Stimulated activated CD4-positive, alpha-beta T cell treated with anti-CD3 and anti-CD28 coated beads, Interleukin-1b, Interleukin-23, amount 100 ng/mL, for 48 hours (primary cell): ENCODE measurements at regions not wholly inside any gene's neighbourhood (a gene's known extent, or its start where the extent isn't known, plus 50 kb on each side); places are given as distances from the start of the nearest gene placed in this dataset.
"Not testable (repeated sequence)": the region's sequence is repeated elsewhere in the genome, so short reads cannot be mapped to it uniquely, and the experiment has no call there.

Experiments
- DNase-seq: peaks from one replicate; pipeline ENCODE4 v3.0.0-alpha.2; 2020

- DNase-seq, result no peak
Observed at GRCh38 chr7:4438723-4439245, 243.3 kb upstream of the FOXK1 start.

- no peak for DNase-seq
Observed at GRCh38 chr7:4439444-4439843, 242.7 kb upstream of the FOXK1 start.

DNA sequence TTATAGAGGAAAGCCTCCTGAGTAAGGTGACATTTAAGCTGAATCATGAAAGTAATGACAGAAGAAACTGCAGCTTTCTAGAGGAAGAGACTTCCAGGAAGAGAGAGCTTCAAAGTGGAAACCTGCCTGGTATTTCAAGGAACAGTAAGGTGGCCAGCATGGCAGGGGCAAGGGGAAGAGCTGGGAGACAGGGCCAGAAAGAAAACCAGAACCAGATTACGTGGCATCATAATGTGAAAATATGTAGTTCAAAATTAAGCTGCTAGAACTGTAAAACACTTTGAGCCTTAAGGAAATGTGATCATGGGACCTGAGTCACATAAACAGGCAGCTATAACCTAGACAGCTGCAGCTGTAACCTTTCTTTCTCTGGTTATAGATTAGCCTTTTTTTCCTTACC lies 238.0 kb upstream of the FOXK1 start:
- DNase-seq, result no peak

- no peak for DNase-seq
Observed at GRCh38 chr7:4445777-4446176, 236.3 kb upstream of the FOXK1 start.

DNA sequence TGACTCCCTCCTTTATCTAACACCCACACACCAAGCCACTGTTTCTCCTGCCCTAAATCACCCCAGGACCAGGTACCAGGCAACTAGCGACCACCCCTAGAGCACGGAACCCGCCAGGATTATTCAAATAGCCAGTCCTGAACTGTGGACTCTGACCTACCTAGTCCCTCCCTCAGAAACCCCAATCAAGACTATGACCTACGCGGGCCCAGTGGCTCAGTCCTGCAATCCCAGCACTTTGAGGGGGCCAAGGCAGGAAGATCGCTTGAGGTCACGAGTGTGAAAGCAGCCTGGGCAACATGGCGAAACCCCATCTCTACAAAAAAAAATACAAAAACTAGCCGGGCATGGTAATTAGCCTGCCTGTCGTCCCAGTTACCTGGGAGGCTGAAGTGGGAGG lies 232.8 kb upstream of the FOXK1 start:
- no peak for DNase-seq

- no peak for DNase-seq
Observed at GRCh38 chr7:4450483-4450882, 231.6 kb upstream of the FOXK1 start.

DNA sequence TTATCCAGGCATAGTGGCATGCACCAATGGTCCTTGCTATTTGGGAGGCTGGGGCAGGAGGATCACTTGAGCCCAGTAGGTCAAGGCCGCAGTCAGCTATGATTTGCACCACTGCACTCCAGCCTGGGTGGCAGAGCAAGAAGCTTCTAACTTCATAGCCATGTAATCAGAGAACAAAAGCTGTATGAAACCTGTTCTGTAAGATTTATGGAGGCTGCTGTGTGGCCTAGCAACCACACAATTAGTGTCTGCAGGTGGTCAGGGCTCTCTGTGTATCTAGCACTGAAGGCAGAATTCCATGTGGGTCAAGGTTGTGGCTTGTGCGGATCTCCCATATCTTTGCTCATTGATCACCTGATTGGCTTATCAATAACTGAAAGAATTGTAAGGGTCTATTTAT lies 221.5 kb upstream of the FOXK1 start:
- DNase-seq, result no peak

DNA sequence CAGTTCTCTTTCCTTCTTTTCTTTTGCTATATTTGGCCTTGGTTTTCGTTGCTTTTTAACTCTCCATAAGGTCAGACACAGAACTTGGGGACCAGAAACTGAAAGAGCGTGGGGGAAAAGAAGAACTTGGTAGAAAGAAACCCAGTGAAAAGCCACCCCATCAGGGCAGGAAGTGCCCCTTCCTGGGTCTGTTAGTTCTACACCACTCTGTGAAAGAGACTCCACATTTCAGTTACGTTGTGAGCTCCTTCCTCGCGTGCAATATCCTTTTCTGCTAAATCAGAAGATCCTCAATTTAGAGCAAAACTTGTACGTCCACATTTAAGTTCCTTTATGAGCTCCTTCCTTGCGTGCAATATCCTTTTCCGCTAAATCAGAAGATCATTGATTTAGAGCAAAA lies 220.6 kb upstream of the FOXK1 start:
- no peak for DNase-seq

GRCh38 chr7:4468320-4469102 lies 213.6 kb upstream of the FOXK1 start:
- DNase-seq, result no peak

- DNase-seq, result no peak
Observed at GRCh38 chr7:4470246-4470645, 211.8 kb upstream of the FOXK1 start.

DNA sequence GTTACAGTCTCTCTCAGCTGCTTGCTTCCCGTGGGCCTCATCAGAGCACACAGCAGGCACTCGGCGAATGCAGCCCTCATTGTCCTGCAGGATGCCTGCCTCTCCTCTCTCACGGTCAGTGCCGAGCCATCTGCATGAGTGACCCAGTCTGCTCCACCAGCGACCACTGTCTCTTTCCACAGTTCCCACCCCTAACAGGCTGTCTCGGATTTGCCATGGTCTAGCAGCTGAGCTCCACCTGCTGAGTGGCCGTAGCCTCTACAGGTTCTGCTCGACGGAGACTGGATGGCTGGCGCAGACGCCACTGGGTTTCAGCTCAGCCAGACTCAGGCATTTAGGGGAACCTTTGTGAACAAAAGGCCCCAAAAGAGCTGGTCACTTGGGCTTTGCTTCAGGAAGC lies 209.4 kb upstream of the FOXK1 start:
- DNase-seq, result no peak

- no peak for DNase-seq
Observed at GRCh38 chr7:4479367-4480039, 202.6 kb upstream of the FOXK1 start.

DNA sequence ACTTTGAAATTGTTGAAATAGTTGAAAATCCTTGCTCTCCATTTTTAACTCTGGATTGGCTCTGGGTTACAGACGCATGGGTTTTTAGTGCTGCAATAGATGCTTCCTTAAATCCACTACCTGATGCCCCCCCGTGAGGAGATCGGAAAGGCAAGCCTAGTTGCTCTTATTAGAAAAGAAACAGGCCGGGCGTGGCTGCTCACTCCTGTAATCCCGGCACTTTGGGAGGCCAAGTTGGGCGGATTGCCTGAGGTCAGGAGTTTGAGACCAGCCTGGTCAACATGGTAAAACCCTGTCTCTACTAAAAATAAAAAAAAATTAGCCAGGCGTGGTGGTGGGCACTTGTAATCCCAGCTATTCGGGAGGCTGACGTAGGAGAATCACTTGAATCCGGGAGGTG lies 202.0 kb upstream of the FOXK1 start:
- not testable (repeated sequence) for DNase-seq

- no peak for DNase-seq
Observed at GRCh38 chr7:4483851-4484250, 198.2 kb upstream of the FOXK1 start.

DNA sequence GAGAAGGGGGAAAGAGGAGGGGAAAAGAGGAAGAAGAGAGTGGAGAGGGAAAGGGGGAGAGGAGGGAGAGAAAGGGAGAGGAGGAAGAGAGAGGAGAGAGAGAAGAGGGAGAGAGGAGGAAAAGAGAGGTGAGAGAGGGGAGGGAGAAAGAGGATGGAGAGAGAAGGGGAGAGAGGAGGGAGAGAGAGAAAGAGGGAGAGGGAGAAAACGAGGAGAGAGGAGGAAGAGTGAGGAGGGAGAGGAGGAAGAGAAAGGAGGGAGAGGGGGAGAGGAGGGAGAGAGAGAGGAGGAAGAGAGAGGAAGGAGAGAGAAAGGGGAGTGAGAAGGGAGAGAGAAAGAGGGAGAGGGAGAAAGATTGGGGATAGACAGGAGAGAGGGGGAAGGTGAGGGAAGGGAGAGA lies 197.6 kb upstream of the FOXK1 start:
- no peak for DNase-seq

- no peak for DNase-seq
Observed at GRCh38 chr7:4486907-4487306, 195.2 kb upstream of the FOXK1 start.

DNA sequence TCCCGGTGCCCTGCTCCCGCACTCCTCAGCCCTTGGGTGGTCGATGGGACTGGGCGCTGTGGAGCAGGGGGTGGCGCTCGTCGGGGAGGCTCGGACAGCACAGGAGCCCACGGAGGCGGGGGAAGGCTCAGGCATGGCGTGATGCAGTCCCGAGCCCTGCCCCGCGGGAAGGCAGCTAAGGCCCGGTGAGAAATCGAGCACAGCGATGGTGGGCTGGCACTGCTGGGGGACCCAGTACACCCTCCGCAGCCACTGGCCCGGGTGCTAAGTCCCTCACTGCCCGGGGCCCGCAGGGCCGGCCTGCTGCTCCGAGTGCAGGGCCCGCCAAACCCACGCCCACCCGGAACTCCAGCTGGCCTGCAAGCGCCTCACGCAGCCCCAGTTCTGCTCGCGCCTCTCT lies 185.2 kb upstream of the FOXK1 start:
- DNase-seq, result not testable (repeated sequence)

GRCh38 chr7:4500812-4501211 lies 181.3 kb upstream of the FOXK1 start:
- no peak for DNase-seq

DNA sequence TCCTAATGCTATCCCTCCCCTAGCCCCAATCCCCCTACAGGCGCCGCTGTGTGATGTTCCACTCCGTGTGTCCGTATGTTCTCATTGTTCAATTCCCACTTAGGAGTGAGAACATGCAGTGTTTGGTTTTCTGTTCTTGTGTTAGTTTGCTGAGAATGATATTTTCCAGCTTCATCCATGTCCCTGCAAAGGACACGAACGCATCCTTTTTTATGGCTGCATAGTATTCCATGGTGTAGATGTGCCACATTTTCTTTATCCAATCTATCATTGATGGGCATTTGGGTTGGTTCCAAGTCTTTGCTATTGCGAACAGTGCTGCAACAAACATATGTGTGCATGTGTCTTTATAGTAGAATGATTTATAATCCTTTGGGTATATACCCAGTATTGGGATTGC lies 174.2 kb upstream of the FOXK1 start:
- DNase-seq, result not testable (repeated sequence)

DNA sequence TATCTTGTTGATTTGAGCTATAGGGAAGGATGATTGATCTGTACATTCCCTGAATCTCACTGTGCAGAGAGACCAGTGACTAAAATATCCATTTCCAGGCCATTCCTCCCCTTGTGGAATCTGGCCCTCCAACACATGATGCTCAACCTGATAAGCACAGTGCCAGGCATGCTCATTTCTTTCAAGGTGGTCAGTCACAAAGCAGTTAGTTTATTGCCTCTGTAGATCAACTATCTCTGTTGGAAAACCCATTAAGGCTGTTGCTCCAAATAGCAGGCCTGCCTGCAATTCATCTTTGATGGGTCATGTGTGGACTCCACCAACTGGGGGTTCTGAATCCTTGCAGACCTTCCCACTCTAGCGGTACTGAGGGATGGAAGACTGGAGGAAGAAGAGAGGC lies 168.6 kb upstream of the FOXK1 start:
- no peak for DNase-seq

DNA sequence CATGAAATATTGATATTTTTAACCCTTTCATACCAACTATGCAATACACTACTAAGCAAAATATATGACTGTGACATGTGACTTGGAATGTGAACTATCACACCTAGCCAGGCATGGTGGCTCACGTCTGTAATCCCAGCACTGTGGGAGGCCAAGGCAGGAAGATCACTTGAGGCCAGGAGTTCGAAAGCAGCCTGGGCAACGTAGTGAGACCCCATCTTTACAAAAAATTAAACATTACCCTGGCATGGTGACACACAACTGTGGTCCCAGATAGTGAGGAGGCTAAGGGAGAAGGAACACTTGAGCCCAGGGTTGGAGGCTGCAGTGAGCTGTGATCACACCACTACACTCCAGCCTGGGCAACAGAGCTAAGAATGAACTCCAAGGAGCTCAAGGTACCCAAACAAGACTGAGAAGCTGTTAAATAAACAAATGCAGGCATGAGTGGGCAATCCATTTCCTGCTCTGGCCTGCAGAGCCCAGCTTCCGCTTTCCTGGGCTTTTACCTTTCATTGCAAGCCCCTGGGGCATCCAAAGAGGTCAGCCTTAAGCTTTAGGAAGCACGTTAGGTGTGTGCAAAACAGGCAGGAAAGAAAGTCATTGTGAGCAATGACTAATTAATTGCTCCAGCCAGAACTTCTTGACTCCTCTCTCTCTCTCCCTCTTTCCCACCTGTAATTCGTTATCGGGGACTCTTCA lies 162.1 kb upstream of the FOXK1 start:
- DNase-seq, result no peak

- DNase-seq, result no peak
Observed at GRCh38 chr7:4523219-4523618, 158.9 kb upstream of the FOXK1 start.

DNA sequence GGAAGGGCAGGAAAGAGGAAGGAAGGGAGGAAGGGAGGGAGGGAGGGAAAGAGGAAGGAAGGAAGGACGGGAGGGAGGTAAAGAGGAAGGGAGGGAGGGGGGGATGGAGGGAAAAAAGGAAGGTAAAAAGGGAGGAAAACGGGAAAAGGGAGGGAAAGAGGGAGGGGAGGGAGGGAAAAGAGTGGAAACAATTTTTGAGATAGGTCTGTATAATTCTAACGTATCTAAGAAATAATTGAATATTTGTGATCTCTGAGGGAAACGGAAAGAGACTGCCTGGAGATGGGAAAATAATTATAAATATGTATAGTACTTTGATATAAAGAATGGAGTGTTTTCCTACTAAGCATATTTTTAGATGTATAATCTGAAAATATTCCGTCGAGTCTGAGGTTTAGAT lies 158.2 kb upstream of the FOXK1 start:
- DNase-seq, result no peak

GRCh38 chr7:4525884-4526283 lies 156.2 kb upstream of the FOXK1 start:
- DNase-seq, result no peak
